ENCODE measurements at regions not wholly inside any gene's neighbourhood (a gene's known extent, or its start where the extent isn't known, plus 50 kb on each side); places are given as distances from the start of the nearest gene placed in this dataset.

GRCh38 chr6:80465513-80465912, 359.0 kb downstream of the BCKDHB start:
- Histone ChIP-seq H3K4me1 (ENCODE audit: control insufficient read depth in 4 of 4, insufficient read depth in 4 of 4, low read length in 3 of 4) (peaks cover 5 to 11% (median 8%) of the 10 kb centered on the region in 4 donors), H3K27ac (ENCODE audit: low read depth in 1 of 2, low read length in 2 of 2) (no peak overlapping the region), H3K9ac (ENCODE audit: low read depth in 1 of 2, low read length in 2 of 2) (no peak overlapping the region), H3K4me3 (ENCODE audit: low read depth in 1 of 3, low read length in 3 of 3) (no peak overlapping the region), H3K27me3 (ENCODE audit: control insufficient read depth in 4 of 4, insufficient read depth in 4 of 4, low read length in 3 of 4) (no peaks in the 10 kb centered on the region), H3K9me3 (ENCODE audit: control insufficient read depth in 4 of 4, low read length in 3 of 4) (no peaks in the 10 kb centered on the region), H3K36me3 (ENCODE audit: control insufficient read depth in 4 of 4, insufficient read depth in 3 of 4, low read depth in 1 of 4, low read length in 3 of 4) (no peaks in the 10 kb centered on the region)
- 28% methylated on average over 2 of the region's 2 CpGs for WGBS
- no peak for DNase-seq (ENCODE audit: low spot score)
- TF ChIP-seq RAD21 (IDR thresholded peaks at IDR 0.05) = peak; percentile 45 to 46
- TF ChIP-seq HNF4G (IDR thresholded peaks at IDR 0.05) = no peak
- TF ChIP-seq YY1 (IDR thresholded peaks at IDR 0.05) = no peak
- TF ChIP-seq HNF4A (conservative IDR thresholded peaks at IDR 0.05) = peak; percentile 33 to 37
- peak; percentile 46 for TF ChIP-seq FOXA1 (IDR thresholded peaks at IDR 0.05)
- TF ChIP-seq TAF1 (conservative IDR thresholded peaks at IDR 0.05) = no peak
- no peak for TF ChIP-seq SP1 (IDR thresholded peaks at IDR 0.05)
- no peak for TF ChIP-seq NR2F2 (IDR thresholded peaks at IDR 0.05)
- no peak for TF ChIP-seq ZBTB33 (IDR thresholded peaks at IDR 0.05)
- TF ChIP-seq EGR1 (IDR thresholded peaks at IDR 0.05; ENCODE audit: low read depth in 2 of 2) = peak; percentile 65 to 77
- no peak for TF ChIP-seq GABPA (IDR thresholded peaks at IDR 0.05 in 1 of 2, conservative IDR thresholded peaks at IDR 0.05 in 1 of 2)
- no peak for TF ChIP-seq ATF3 (IDR thresholded peaks at IDR 0.05)
- TF ChIP-seq REST (IDR thresholded peaks at IDR 0.05) = no peak
- peak; percentile 93 for TF ChIP-seq MAX (IDR thresholded peaks at IDR 0.05)
- TF ChIP-seq RXRA (IDR thresholded peaks at IDR 0.05) = peak in 1 of 2 donors; percentile 55
- no peak for TF ChIP-seq CTCF (IDR thresholded peaks at IDR 0.05; ENCODE audit: low read depth, low read length, missing input control)
- peak in 1 of 2 donors; percentile 51 for TF ChIP-seq JUND (IDR thresholded peaks at IDR 0.05)
- TF ChIP-seq FOXA2 (IDR thresholded peaks at IDR 0.05) = peak; percentile 69
